NCI-H2107 treated with DMSO at 0.1 percent for 48 hours (cell line): ENCODE measurements at regions not wholly inside any gene's neighbourhood (a gene's known extent, or its start where the extent isn't known, plus 50 kb on each side); places are given as distances from the start of the nearest gene placed in this dataset.
"Not testable (repeated sequence)": the region's sequence is repeated elsewhere in the genome, so short reads cannot be mapped to it uniquely, and the experiment has no call there.

ENCODE experiments used
- DNase-seq: peaks from one replicate; lab custom pipeline; 2025; ENCODE audit not compliant: unreplicated experiment; lab: John Stamatoyannopoulos, UW

- DNase-seq, result no peak
Measured at GRCh38 chr13:80180740-80181355, 160.1 kb downstream of the SPRY2 start.

- no peak for DNase-seq
Measured at GRCh38 chr13:80177327-80177726, 163.6 kb downstream of the SPRY2 start.

GRCh38 chr13:80173224-80173623, 167.7 kb downstream of the SPRY2 start:
- DNase-seq, result no peak

GRCh38 chr13:80171096-80171495, 169.8 kb downstream of the SPRY2 start:
- DNase-seq, result no peak

GRCh38 chr13:80168089-80168850, 172.7 kb downstream of the SPRY2 start:
- DNase-seq, result no peak

- DNase-seq, result no peak
Measured at GRCh38 chr13:80166352-80166751, 174.6 kb downstream of the SPRY2 start.

- no peak for DNase-seq
Measured at GRCh38 chr13:80164462-80164861, 176.5 kb downstream of the SPRY2 start.

GRCh38 chr13:80161896-80162295, 179.0 kb downstream of the SPRY2 start:
- no peak for DNase-seq

GRCh38 chr13:80161219-80161618, 179.7 kb downstream of the SPRY2 start:
- no peak for DNase-seq

GRCh38 chr13:80160110-80160509, 180.8 kb downstream of the SPRY2 start:
- no peak for DNase-seq

GRCh38 chr13:80157261-80157932, 183.5 kb downstream of the SPRY2 start:
- no peak for DNase-seq

GRCh38 chr13:80152142-80152541, 188.8 kb downstream of the SPRY2 start:
- DNase-seq, result not testable (repeated sequence)

- DNase-seq, result no peak
Measured at GRCh38 chr13:80151016-80151415, 189.9 kb downstream of the SPRY2 start.

- no peak for DNase-seq
Measured at GRCh38 chr13:80149736-80150135, 191.2 kb downstream of the SPRY2 start.

GRCh38 chr13:80145171-80145690, 195.7 kb downstream of the SPRY2 start:
- DNase-seq, result no peak

GRCh38 chr13:80144493-80144892, 196.4 kb downstream of the SPRY2 start:
- DNase-seq, result no peak

- no peak for DNase-seq
Measured at GRCh38 chr13:80141123-80141849, 199.6 kb downstream of the SPRY2 start.

GRCh38 chr13:80140685-80141084, 200.2 kb downstream of the SPRY2 start:
- no peak for DNase-seq

- no peak for DNase-seq
Measured at GRCh38 chr13:80139196-80139595, 201.7 kb downstream of the SPRY2 start.

- no peak for DNase-seq
Measured at GRCh38 chr13:80137994-80138393, 202.9 kb downstream of the SPRY2 start.

GRCh38 chr13:80134346-80134745, 206.6 kb downstream of the SPRY2 start:
- no peak for DNase-seq
